Mesendoderm (in vitro differentiated cells): ENCODE measurements at regions not wholly inside any gene's neighbourhood (a gene's known extent, or its start where the extent isn't known, plus 50 kb on each side); places are given as distances from the start of the nearest gene placed in this dataset.

ENCODE experiments used
- DNase-seq: peaks from one replicate; pipeline ENCODE4 v3.0.0; 2013
- H2AK5ac ChIP-seq: 2 replicates; pipeline ENCODE4 v1.6.1; 2013; ENCODE audit warnings: low read length, inconsistent platforms
- H2BK120ac ChIP-seq: 2 replicates; pipeline ENCODE4 v1.6.1; 2013; ENCODE audit warnings: low read depth, mild to moderate bottlenecking, low read length, moderate library complexity, mixed read lengths
- H2BK15ac ChIP-seq: replicated peaks from 2 replicates; pipeline ENCODE4 v1.6.1; 2013; ENCODE audit warnings: low read depth, mild to moderate bottlenecking, moderate library complexity
- H2BK5ac ChIP-seq: 2 replicates; pipeline ENCODE4 v1.6.1; 2013; ENCODE audit warnings: low read length, inconsistent platforms
- H3K18ac ChIP-seq: 2 replicates; pipeline ENCODE4 v1.6.1; 2013; ENCODE audit warnings: mild to moderate bottlenecking, low read length, mixed read lengths
- H3K23ac ChIP-seq: one replicate; pipeline ENCODE4 v1.6.1; 2013; ENCODE audit warnings: low read length
- H3K27ac ChIP-seq: 2 replicates; pipeline ENCODE4 v1.5.1; 2013; ENCODE audit warnings: low read depth, mild to moderate bottlenecking, inconsistent platforms, low read length, moderate library complexity
- H3K27me3 ChIP-seq: 2 replicates; pipeline ENCODE4 v1.6.1; 2013; ENCODE audit warnings: low read length, control low read depth, mild to moderate bottlenecking, inconsistent platforms; ENCODE audit not compliant: insufficient read depth, poor library complexity
- H3K36me3 ChIP-seq: 2 replicates; pipeline ENCODE4 v1.6.1; 2013; ENCODE audit warnings: low read length, inconsistent platforms; ENCODE audit not compliant: control insufficient read depth, insufficient read depth
- H3K4ac ChIP-seq: one replicate; pipeline ENCODE4 v1.6.1; 2013; ENCODE audit warnings: low read depth, mild to moderate bottlenecking, low read length, moderate library complexity
- H3K4me1 ChIP-seq: 2 replicates; pipeline ENCODE4 v1.6.1; 2013; ENCODE audit warnings: low read depth, low read length, inconsistent platforms; ENCODE audit not compliant: control insufficient read depth
- H3K4me2 ChIP-seq: 2 replicates; pipeline ENCODE4 v1.6.1; 2013; ENCODE audit warnings: low read length
- H3K4me3 ChIP-seq: 2 replicates; pipeline ENCODE4 v1.5.1; 2013; ENCODE audit warnings: mild to moderate bottlenecking, low read length
- H3K56ac ChIP-seq: one replicate; pipeline ENCODE4 v1.6.1; 2013; ENCODE audit warnings: low read length
- H3K79me1 ChIP-seq: 2 replicates; pipeline ENCODE4 v1.6.1; 2013; ENCODE audit warnings: low read length, inconsistent platforms
- H3K79me2 ChIP-seq: 2 replicates; pipeline ENCODE4 v1.6.1; 2013; ENCODE audit warnings: mild to moderate bottlenecking, low read length; ENCODE audit not compliant: control insufficient read depth, insufficient read depth
- H3K9ac ChIP-seq: 2 replicates; pipeline ENCODE4 v1.6.1; 2013; ENCODE audit warnings: low read length, inconsistent platforms
- H4K5ac ChIP-seq: one replicate; pipeline ENCODE4 v1.6.1; 2013; ENCODE audit warnings: low read length
- H4K8ac ChIP-seq: one replicate; pipeline ENCODE4 v1.6.1; 2013; ENCODE audit warnings: low read depth, mild to moderate bottlenecking, control low read depth, low read length, moderate library complexity
- WGBS: extraction: QIAGEN DNeasy Blood & Tissue Kit; methylation state at CpG from one replicate; pipeline ENCODE4 v1.1.7; 2013; ENCODE audit warnings: low lambda C conversion rate, missing lambda C conversion rate; ENCODE audit not compliant: insufficient coverage; ENCODE audit errors: extremely low coverage; 5-methylcytosine and 5-hydroxymethylcytosine counted together

DNA sequence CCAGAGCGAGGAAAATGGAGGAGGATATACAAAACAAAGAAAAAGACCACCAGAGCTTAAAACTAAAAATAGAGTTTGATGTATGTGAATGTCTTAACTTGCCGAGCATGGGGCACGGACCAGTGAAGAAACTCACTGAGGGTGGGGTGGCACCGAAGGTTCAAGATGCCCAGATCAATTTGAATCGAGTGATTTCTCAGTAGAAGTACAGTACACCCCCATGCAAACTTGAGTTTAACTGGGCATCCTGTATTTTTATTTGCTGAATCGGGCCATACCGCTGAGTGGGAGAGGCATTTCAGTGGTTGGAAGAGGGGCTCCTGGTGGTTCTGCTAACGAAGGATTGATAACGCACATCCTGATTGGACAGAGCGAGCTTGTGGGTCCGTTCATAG lies 81.7 kb downstream of the ANKRD60 start:
- no peak for DNase-seq
- no peaks in the 10 kb centered on the region for H3K79me2 ChIP-seq

DNA sequence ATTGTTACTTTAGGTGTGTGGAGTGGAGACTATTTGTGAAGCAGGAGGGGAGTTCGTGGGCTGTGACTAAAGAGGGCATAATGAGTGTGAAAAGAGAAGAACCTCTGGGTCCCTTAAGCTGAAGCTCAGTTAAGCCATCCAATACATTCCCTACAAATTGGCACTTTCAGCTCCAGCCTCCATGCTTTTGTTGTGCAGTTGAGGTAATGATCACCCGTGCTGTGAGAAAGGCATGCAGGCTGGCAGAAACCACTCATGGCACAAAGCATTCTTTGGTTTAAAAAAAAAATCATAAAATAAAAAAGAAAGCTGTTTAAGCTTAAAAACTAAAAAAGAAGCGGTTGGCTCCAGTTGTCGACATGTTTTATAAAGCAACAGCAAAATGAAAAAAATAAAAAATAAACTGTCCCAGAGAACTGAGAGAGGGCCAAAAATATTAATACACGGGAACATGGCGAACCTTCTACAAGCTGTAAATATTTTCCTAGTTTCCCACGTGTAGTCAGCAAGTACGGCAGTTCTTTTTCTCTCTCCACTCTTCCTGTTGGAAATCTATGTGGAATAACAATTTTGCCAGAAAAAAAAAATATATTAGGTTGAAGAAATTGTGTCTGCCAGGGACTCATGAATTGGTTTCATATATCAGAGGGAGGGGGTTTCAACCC lies 82.2 kb downstream of the ANKRD60 start:
- no peak overlapping the region for H2BK15ac ChIP-seq

More for the DNA sequence above, 81.7 kb downstream of the ANKRD60 start:
- no peak overlapping the region for H4K5ac ChIP-seq
- H3K4me2 ChIP-seq: no peak overlapping the region
- no peak overlapping the region for H2BK5ac ChIP-seq
- no peak overlapping the region for H3K9ac ChIP-seq
- no CpG with 5 or more reads among the region's 11 CpGs for WGBS
- H3K18ac ChIP-seq: no peak overlapping the region
- H3K4me3 ChIP-seq: no peak overlapping the region
- H3K79me1 ChIP-seq: no peaks in the 10 kb centered on the region
- no peak overlapping the region for H3K27ac ChIP-seq
- no peak overlapping the region for H2BK15ac ChIP-seq
- no peak overlapping the region for H2BK120ac ChIP-seq
- no peak overlapping the region for H3K56ac ChIP-seq
- no peak overlapping the region for H4K8ac ChIP-seq
- no peak overlapping the region for H3K4ac ChIP-seq
- no peak overlapping the region for H3K23ac ChIP-seq
- H3K4me1 ChIP-seq: no peaks in the 10 kb centered on the region
- no peaks in the 10 kb centered on the region for H3K36me3 ChIP-seq
- H2AK5ac ChIP-seq: no peak overlapping the region
- H3K27me3 ChIP-seq: no peaks in the 10 kb centered on the region

DNA sequence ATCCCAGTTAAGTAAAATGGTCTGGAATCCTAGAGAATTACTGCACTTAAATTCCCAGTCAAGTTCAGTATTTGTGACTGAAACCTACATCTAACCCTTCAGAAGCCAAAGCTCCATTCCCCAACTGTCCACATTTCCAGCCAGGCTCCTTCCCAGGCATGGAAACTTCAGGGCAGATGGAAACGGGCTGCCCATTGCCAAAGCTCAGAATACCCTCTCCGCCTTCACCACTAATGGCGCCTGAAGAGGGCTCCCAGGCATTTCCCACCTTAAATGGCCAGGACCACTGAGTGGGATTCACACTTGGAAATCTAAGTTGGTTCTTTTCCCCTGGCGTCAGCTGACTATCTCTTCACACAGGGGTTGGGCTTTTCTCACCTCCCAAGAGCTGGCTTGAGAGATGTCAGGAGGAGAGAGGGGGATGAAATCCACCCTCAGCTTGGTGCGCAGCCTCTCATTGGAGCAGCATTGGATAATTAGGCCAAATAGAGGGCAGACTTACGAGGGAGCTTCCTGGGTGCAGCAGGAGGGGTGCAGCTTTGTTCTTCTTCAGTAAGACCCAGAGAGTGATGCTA lies 82.9 kb downstream of the ANKRD60 start:
- Histone ChIP-seq H3K4me3 (no peak overlapping the region), H3K36me3 (no peaks in the 10 kb centered on the region), H2BK5ac (no peak overlapping the region), H2AK5ac (no peak overlapping the region), H4K5ac (no peak overlapping the region), H3K27me3 (no peaks in the 10 kb centered on the region), H3K9ac (no peak overlapping the region), H2BK120ac (no peak overlapping the region), H3K4me1 (no peaks in the 10 kb centered on the region), H3K27ac (no peak overlapping the region), H3K4ac (no peak overlapping the region), H4K8ac (no peak overlapping the region), H3K79me2 (no peaks in the 10 kb centered on the region), H2BK15ac (no peak overlapping the region), H3K23ac (no peak overlapping the region), H3K56ac (no peak overlapping the region), H3K4me2 (no peak overlapping the region), H3K18ac (no peak overlapping the region), H3K79me1 (no peaks in the 10 kb centered on the region)
- no CpG with 5 or more reads among the region's 6 CpGs for WGBS
- DNase-seq: peak; percentile 34

More for the DNA sequence above, 82.2 kb downstream of the ANKRD60 start:
- Histone ChIP-seq H2BK120ac (no peak overlapping the region), H2AK5ac (no peak overlapping the region), H4K5ac (no peak overlapping the region), H3K4me2 (no peak overlapping the region), H3K4ac (no peak overlapping the region), H3K4me1 (no peaks in the 10 kb centered on the region), H2BK5ac (no peak overlapping the region), H3K9ac (no peak overlapping the region), H3K4me3 (no peak overlapping the region), H3K27me3 (no peaks in the 10 kb centered on the region), H3K36me3 (no peaks in the 10 kb centered on the region), H3K79me1 (no peaks in the 10 kb centered on the region), H3K79me2 (no peaks in the 10 kb centered on the region), H3K56ac (no peak overlapping the region), H4K8ac (no peak overlapping the region), H3K23ac (no peak overlapping the region), H3K18ac (no peak overlapping the region), H3K27ac (no peak overlapping the region)
- DNase-seq: no peak
- WGBS: no CpG with 5 or more reads among the region's 8 CpGs

DNA sequence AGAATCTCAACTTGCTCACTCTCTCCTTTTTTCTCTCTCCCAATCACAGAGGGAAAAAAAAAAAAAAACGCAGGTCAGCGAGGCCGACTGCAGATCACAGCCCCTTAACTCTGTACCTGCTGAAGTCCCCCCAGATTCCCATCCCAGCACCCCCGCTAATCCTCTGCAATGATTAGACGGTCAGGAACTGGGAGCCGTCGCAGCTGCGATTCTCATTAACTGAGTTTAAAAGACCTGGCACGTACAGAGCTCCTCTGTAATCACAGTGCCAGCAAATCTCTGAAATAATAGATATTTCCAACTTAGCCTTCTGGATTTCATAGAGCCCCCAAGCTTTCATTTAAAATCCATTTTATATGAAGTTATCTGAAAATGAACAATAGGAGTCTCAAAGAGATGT lies 84.4 kb downstream of the ANKRD60 start:
- Histone ChIP-seq H3K9ac (no peak overlapping the region), H3K36me3 (no peaks in the 10 kb centered on the region), H3K18ac (no peak overlapping the region), H2AK5ac (no peak overlapping the region), H3K56ac (no peak overlapping the region), H2BK15ac (no peak overlapping the region), H3K27ac (no peak overlapping the region), H3K4me3 (no peak overlapping the region), H4K5ac (no peak overlapping the region), H3K27me3 (no peaks in the 10 kb centered on the region), H3K23ac (no peak overlapping the region), H3K4me2 (no peak overlapping the region), H3K4me1 (no peaks in the 10 kb centered on the region), H4K8ac (no peak overlapping the region), H3K79me1 (no peaks in the 10 kb centered on the region), H3K4ac (no peak overlapping the region), H2BK120ac (no peak overlapping the region), H2BK5ac (no peak overlapping the region), H3K79me2 (no peaks in the 10 kb centered on the region)
- DNase-seq: no peak
- no CpG with 5 or more reads among the region's 9 CpGs for WGBS

GRCh38 chr20:58143531-58143930 lies 84.9 kb downstream of the ANKRD60 start:
- Histone ChIP-seq H3K4me2 (no peak overlapping the region), H3K79me2 (no peaks in the 10 kb centered on the region), H3K27ac (no peak overlapping the region), H4K8ac (no peak overlapping the region), H2AK5ac (no peak overlapping the region), H3K4me1 (no peaks in the 10 kb centered on the region), H3K56ac (no peak overlapping the region), H4K5ac (no peak overlapping the region), H3K27me3 (no peaks in the 10 kb centered on the region), H2BK5ac (no peak overlapping the region), H2BK15ac (no peak overlapping the region), H3K23ac (no peak overlapping the region), H2BK120ac (no peak overlapping the region), H3K4me3 (no peak overlapping the region), H3K36me3 (no peaks in the 10 kb centered on the region), H3K9ac (no peak overlapping the region), H3K4ac (no peak overlapping the region), H3K18ac (no peak overlapping the region), H3K79me1 (no peaks in the 10 kb centered on the region)
- DNase-seq: no peak

GRCh38 chr20:58142843-58143185 lies 85.6 kb downstream of the ANKRD60 start:
- H3K4ac ChIP-seq: no peak overlapping the region
- no peaks in the 10 kb centered on the region for H3K27me3 ChIP-seq
- no peak overlapping the region for H3K56ac ChIP-seq
- no peak overlapping the region for H2AK5ac ChIP-seq
- H2BK15ac ChIP-seq: no peak overlapping the region
- H3K18ac ChIP-seq: no peak overlapping the region
- no peak overlapping the region for H2BK120ac ChIP-seq
- no peak overlapping the region for H3K9ac ChIP-seq
- no peak overlapping the region for H3K4me2 ChIP-seq
- H3K4me1 ChIP-seq: no peaks in the 10 kb centered on the region
- no peak overlapping the region for H2BK5ac ChIP-seq
- WGBS: no CpG with 5 or more reads among the region's 10 CpGs
- H3K79me2 ChIP-seq: no peaks in the 10 kb centered on the region
- no peak overlapping the region for H3K27ac ChIP-seq
- no peak overlapping the region for H4K8ac ChIP-seq
- H4K5ac ChIP-seq: no peak overlapping the region
- DNase-seq: no peak
- H3K79me1 ChIP-seq: no peaks in the 10 kb centered on the region
- H3K4me3 ChIP-seq: no peak overlapping the region
- H3K36me3 ChIP-seq: no peaks in the 10 kb centered on the region
- no peak overlapping the region for H3K23ac ChIP-seq
